ENCODE measurements at regions not wholly inside any gene's neighbourhood (a gene's known extent, or its start where the extent isn't known, plus 50 kb on each side); places are given as distances from the start of the nearest gene placed in this dataset.

GRCh38 chr2:74067221-74067747, 80.4 kb downstream of the BOLA3 start:
- no peak for TF ChIP-seq CTCF (IDR thresholded peaks at IDR 0.05)
- TF ChIP-seq EP300 (IDR thresholded peaks at IDR 0.05) = no peak
- no peak for TF ChIP-seq POLR2A (IDR thresholded peaks at IDR 0.05)
